Cardiac septum (tissue), 1 donor: ENCODE measurements at regions not wholly inside any gene's neighbourhood (a gene's known extent, or its start where the extent isn't known, plus 50 kb on each side); places are given as distances from the start of the nearest gene placed in this dataset.

Experiments
- DNase-seq: peaks from one replicate; pipeline ENCODE4 v3.0.0-alpha.2; 2020; ENCODE audit warnings: low spot score
- intact Hi-C: fragments of 100-400 bp; cut with DNase I; formaldehyde crosslinking; loops from one replicate; pipeline ENCODE4 v1.14.0; 2022
- donor health status: DM: no; HTN: no; CAD: no.

DNA sequence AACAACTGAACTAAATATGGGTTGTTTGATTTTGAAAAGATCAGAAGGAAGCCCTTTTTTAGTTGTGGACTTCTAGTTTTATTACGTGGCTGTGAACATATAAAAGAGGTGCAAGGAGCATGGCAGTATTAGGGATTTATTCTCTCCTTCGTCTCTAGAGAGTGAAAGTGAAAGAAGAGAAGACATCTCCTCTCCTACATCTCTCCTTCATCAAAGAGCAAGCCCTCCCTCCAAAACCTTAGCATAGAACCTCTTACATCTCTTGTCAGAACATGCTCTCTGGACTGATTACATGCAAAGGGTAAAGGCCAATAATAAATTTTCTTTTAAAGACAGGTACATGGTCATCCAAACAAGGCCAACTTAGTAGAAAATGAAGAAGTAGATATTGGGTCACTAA lies 184.3 kb upstream of the IRX1 start:
- intact Hi-C loops: no loop called here
- DNase-seq: no peak

DNA sequence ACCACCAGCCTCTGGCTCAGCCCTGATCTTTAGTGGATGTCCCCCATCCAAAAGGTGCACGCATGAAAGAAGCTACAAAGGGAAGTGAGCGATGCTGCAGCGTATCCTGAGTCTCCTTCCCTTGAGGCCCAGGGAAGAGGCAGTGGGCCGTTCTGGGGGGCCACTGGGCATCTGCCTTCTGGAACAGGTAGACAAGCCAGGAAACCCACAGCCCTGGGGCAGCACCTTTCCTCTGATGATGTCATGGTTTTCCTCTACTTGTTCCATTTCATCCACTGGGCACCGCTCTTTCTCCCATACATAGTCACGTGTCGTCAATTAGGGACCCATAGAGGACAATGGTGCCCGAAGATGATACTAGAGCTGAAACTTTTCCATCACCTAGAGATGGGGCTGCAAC lies 194.0 kb upstream of the IRX1 start:
- no peak for DNase-seq
- intact Hi-C loops: no loop called here

GRCh38 chr5:3400659-3401058 lies 195.0 kb upstream of the IRX1 start:
- DNase-seq: no peak
- intact Hi-C loops: no loop called here

GRCh38 chr5:3394891-3395599 lies 200.6 kb upstream of the IRX1 start:
- intact Hi-C loops: no loop called here
- peak; percentile 82 for DNase-seq

- intact Hi-C loops: no loop called here
- no peak for DNase-seq
Observed at GRCh38 chr5:3393920-3394597, 201.6 kb upstream of the IRX1 start.

DNA sequence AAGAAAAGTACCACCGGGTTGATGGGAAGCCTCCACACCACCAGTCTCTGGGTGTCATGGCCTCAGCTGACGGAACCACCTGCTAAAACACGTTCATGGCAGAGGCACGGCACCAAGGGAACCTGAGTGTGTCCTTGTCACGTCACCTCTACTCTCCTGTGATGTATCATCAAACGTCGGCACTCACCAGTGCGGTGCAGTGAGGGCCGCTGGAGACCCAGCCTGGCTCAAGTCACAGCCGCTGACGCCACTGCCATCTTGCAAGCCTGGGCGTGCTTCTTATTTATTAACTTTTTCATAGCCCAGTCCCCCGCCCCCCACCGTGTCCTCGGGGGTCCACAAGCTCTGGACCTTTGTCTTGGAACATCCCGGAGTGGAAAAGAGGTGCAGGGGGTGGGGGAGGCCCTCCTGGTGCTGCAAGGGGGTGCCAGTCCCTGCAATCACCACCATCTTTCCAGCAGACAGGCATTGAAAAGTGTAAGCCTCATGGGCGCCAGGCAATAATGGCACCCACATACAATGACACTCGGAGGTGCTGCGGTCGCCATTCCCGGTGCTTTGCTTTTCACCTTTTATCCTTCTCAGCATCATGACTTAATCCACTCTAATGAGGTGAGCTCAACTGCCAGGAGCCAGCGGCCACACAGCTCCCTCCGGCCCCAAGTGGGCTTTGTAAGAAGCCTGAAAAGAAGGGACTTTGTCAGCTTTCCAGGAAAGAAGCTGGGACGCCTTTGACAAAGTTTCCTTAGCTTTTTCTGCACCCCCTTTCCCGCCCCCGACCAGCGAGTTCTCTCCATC lies 202.3 kb upstream of the IRX1 start:
- no peak for DNase-seq

DNA sequence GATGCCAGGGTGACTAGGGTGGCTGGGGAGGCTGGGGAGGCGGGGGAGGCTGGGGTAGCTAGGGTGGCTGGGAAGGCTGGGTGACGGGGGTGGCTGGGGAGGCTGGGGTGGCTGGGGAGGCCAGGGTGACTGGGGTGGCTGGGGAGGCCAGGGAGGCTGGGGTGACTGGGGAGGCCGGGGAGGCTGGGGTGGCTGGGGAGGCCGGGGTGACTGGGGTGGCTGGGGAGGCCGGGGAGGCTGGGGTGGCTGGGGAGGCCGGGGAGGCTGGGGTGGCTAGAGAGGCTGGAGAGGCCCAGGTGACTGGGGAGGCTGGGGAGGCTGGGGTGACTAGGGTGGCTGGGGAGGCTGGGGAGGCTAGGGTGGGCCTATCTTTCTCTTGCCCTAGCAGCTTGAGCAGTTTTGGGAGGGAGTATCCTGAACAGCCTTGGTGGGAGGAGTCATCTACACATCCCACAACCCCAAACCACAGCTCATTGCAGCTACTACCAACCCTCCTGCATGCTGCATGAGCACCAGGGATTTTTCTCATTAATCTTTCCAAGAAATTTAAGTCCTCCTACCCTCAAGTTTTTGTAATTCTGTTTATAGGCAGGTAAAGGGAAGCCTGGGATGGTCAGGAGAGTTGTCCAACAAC lies 203.2 kb upstream of the IRX1 start:
- intact Hi-C loops: no loop called here
- DNase-seq: no peak

More for the DNA sequence above, 202.3 kb upstream of the IRX1 start:
- intact Hi-C loops: no loop called here

- DNase-seq: no peak
- intact Hi-C loops: no loop called here
Observed at GRCh38 chr5:3391210-3391609, 204.4 kb upstream of the IRX1 start.

- intact Hi-C loops: no loop called here
- no peak for DNase-seq
Observed at GRCh38 chr5:3389471-3390026, 206.1 kb upstream of the IRX1 start.

GRCh38 chr5:3386637-3387036 lies 209.0 kb upstream of the IRX1 start:
- intact Hi-C loops: no loop called here
- DNase-seq: no peak

DNA sequence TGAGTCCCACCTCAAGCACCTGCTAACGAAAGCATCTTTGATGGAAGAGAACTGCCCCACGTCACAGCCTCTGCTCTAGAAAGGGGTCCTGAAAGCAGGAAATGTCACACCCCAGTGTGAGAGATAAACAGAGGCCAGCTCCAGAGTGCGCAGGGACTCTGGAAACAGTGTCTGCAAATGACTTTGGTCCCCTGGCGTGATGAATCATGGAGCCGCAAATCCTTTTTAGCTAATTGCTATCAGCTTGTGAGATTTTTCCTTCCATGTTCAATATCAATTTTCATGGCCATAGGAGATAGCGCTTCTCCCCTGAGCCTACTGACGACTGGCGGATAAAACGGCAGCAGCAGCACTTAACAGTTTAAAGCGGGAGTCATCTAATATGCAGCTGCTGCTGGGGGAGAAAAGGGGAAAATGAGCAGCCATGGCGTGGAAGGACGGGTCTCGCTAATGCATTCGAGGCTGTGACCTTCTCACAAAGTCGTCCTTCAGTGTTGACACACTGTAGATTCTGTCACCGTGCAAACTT lies 209.6 kb upstream of the IRX1 start:
- intact Hi-C loops: no loop called here
- no peak for DNase-seq

DNA sequence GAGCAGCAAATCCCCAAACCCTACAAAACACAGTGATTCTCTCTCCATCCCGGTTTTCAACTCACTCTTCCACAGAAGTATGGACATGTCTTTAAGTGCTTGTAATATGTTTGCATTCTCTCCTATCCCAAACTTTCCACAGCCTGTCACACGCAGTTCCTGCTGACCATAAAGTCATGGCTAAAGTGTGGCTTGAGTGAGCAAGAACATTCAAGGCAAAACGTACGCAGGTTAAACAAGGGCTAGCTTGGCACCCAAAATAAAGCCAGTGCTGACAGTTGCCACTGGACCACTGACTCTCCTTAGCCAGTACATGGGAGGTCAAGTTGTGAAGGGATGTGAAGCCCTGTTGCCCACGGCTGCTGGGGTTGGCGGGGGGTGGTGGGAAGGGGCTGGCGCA lies 211.1 kb upstream of the IRX1 start:
- intact Hi-C loops: no loop called here
- DNase-seq: no peak

DNA sequence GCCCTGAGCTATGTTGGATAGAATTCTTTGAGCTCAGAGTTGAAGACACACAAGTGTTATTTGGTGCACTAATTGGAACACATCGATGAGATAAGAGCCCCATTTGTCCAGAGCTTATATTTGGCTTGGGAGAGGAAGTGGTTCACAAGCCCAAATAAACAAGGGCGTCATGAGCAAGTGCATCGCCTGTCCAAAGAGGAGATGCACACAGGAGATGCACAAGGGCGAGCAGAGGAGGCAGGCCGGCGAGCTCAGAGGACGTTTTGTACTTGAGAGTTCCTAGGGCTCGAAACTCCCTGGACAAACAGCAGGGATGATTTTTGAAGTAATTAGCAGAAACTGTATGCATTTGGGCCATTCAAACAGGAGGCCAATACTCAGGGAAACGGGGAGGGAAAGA lies 212.8 kb upstream of the IRX1 start:
- DNase-seq: no peak
- intact Hi-C loops: no loop called here

- intact Hi-C loops: no loop called here
- DNase-seq: no peak
Observed at GRCh38 chr5:3382151-3382550, 213.5 kb upstream of the IRX1 start.

GRCh38 chr5:3381206-3381825 lies 214.3 kb upstream of the IRX1 start:
- intact Hi-C loops: no loop called here
- DNase-seq: no peak

DNA sequence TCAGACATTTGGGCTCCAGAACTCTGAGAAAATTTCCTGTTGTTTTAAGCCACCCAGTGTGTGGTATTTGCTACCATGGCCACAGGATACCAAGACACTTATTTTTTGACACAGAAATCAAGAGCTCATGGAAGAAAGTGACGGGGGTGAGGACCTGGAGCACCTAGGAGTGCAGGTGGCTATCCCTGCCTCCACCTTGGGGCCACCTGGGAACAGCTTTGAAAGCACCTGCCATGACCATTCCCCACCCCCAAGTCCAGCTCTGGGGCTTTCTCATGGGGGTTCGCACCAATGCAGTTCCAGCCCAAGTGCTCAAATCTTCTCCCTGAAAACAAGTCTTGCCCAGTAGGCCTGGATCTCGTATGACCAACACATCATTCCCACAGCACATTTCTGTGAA lies 214.9 kb upstream of the IRX1 start:
- intact Hi-C loops: no loop called here
- no peak for DNase-seq

GRCh38 chr5:3377831-3378230 lies 217.8 kb upstream of the IRX1 start:
- no peak for DNase-seq
- intact Hi-C loops: no loop called here

GRCh38 chr5:3377176-3377575 lies 218.5 kb upstream of the IRX1 start:
- DNase-seq: no peak
- intact Hi-C loops: no loop called here

GRCh38 chr5:3376611-3377010 lies 219.0 kb upstream of the IRX1 start:
- DNase-seq: peak; percentile 17
- intact Hi-C loops: no loop called here
